IMR-90 (cell line): ENCODE measurements at regions not wholly inside any gene's neighbourhood (a gene's known extent, or its start where the extent isn't known, plus 50 kb on each side); places are given as distances from the start of the nearest gene placed in this dataset.
A peak's percentile ranks its signal among the peaks of the same experiment; 100 is the strongest.

Source experiments
- ATAC-seq: fragments of 200-7000 bp; cut with Tn5 transposase; 2 replicates; pipeline ENCODE4 v1.9.1; 2020; ENCODE audit warnings: low read depth, mild to moderate bottlenecking, moderate library complexity
- BruUV-seq: library from RNA; stranded (reverse); fragments of 400-500 nt; replicated peaks from 2 replicates; lab custom pipeline; 2021; lab: Mats Ljungman, UMichigan
- CTCF ChIA-PET: fragments of 300-600 bp; formaldehyde crosslinking; extraction: SDS; loops from one replicate; lab custom pipeline; 2021; ENCODE audit warnings: antibody characterized with exemption; lab: Yijun Ruan, JAX
- POLR2A ChIA-PET: fragments of 300-600 bp; sonication (Branson Sonifier 250); formaldehyde crosslinking; loops from one replicate; lab custom pipeline; 2022; ENCODE audit warnings: antibody characterized with exemption; ENCODE audit not compliant: unreplicated experiment; lab: Charles Lee
- DNase-seq: peaks from one replicate; pipeline ENCODE4 v3.0.0; 2013
- H2AFZ ChIP-seq: replicated peaks from 2 replicates; pipeline ENCODE3; 2013; ENCODE audit warnings: low read length, mild to moderate bottlenecking; ENCODE audit not compliant: poor library complexity
- H2AK5ac ChIP-seq: 2 replicates; pipeline ENCODE4 v1.6.1; 2013; ENCODE audit warnings: low read depth, low read length, inconsistent platforms
- H2AK9ac ChIP-seq: replicated peaks from 2 replicates; pipeline ENCODE3; 2013; ENCODE audit warnings: mild to moderate bottlenecking, low read depth, low read length, moderate library complexity; ENCODE audit not compliant: poor library complexity
- H2BK120ac ChIP-seq: 2 replicates; pipeline ENCODE4 v1.6.1; 2013; ENCODE audit warnings: low read depth, low read length, inconsistent platforms
- H2BK15ac ChIP-seq: 3 replicates; pipeline ENCODE4 v1.6.1; 2013; ENCODE audit warnings: low read depth, low read length, inconsistent platforms
- H2BK20ac ChIP-seq: 2 replicates; pipeline ENCODE4 v1.6.1; 2013; ENCODE audit warnings: low read depth, mild to moderate bottlenecking, inconsistent platforms, low read length, moderate library complexity
- H2BK5ac ChIP-seq: 2 replicates; pipeline ENCODE4 v1.6.1; 2013; ENCODE audit warnings: mild to moderate bottlenecking, low read depth, low read length, inconsistent platforms; ENCODE audit not compliant: poor library complexity, severe bottlenecking
- H3K14ac ChIP-seq: replicated peaks from 2 replicates; pipeline ENCODE4 v1.6.1; 2013; ENCODE audit warnings: low read depth, low read length, inconsistent platforms
- H3K18ac ChIP-seq: 2 replicates; pipeline ENCODE4 v1.6.1; 2013; ENCODE audit warnings: low read depth, low read length, control low read depth
- H3K23ac ChIP-seq: 2 replicates; pipeline ENCODE4 v1.6.1; 2013; ENCODE audit warnings: low read depth, low read length, inconsistent platforms
- H3K27ac ChIP-seq: 2 replicates; pipeline ENCODE4 v1.5.1; 2013; ENCODE audit warnings: mild to moderate bottlenecking, control low read depth, low read length; ENCODE audit not compliant: insufficient read depth
- H3K27me3 ChIP-seq: 2 replicates; pipeline ENCODE4 v1.6.1; 2013; ENCODE audit warnings: low read length; ENCODE audit not compliant: control insufficient read depth, insufficient read depth
- H3K36me3 ChIP-seq: 2 replicates; pipeline ENCODE4 v1.6.1; 2013; ENCODE audit warnings: low read length, mixed read lengths; ENCODE audit not compliant: control insufficient read depth, insufficient read depth
- H3K4ac ChIP-seq: 2 replicates; pipeline ENCODE4 v1.6.1; 2013; ENCODE audit warnings: low read depth, low read length, inconsistent platforms
- H3K4me1 ChIP-seq: 2 replicates; pipeline ENCODE4 v1.6.1; 2013; ENCODE audit warnings: low read length, mixed read lengths; ENCODE audit not compliant: control insufficient read depth, insufficient read depth
- H3K4me2 ChIP-seq: 2 replicates; pipeline ENCODE4 v1.6.1; 2013; ENCODE audit warnings: low read depth, mild to moderate bottlenecking, control low read depth, low read length, moderate library complexity
- H3K4me3 ChIP-seq: 2 replicates; pipeline ENCODE4 v1.5.1; 2013; ENCODE audit warnings: low read depth, mild to moderate bottlenecking, control low read depth, low read length, moderate library complexity; ENCODE audit not compliant: insufficient read depth
- H3K56ac ChIP-seq: 2 replicates; pipeline ENCODE4 v1.6.1; 2013; ENCODE audit warnings: low read length, inconsistent platforms; ENCODE audit not compliant: insufficient read depth; ENCODE audit errors: extremely low read depth
- H3K79me1 ChIP-seq, 2 experiments: 2 replicates each; pipeline ENCODE4 v1.6.1; 2013; ENCODE audit warnings: low read length in 2 of 2, inconsistent platforms in 1 of 2, low read depth in 1 of 2
- H3K9ac ChIP-seq: 2 replicates; pipeline ENCODE4 v1.6.1; 2013; ENCODE audit warnings: low read depth, low read length, control low read depth
- H3K9me1 ChIP-seq: 2 replicates; pipeline ENCODE4 v1.6.1; 2013; ENCODE audit warnings: low read length, inconsistent platforms; ENCODE audit not compliant: insufficient read depth
- H3K9me3 ChIP-seq: 2 replicates; pipeline ENCODE4 v1.6.1; 2013; ENCODE audit warnings: low read length; ENCODE audit not compliant: control insufficient read depth, insufficient read depth
- H4K20me1 ChIP-seq: 2 replicates; pipeline ENCODE4 v1.6.1; 2013; ENCODE audit warnings: low read length, inconsistent platforms; ENCODE audit not compliant: insufficient read depth
- H4K5ac ChIP-seq: 2 replicates; pipeline ENCODE4 v1.6.1; 2013; ENCODE audit warnings: mild to moderate bottlenecking, low read depth, low read length, control low read depth
- H4K8ac ChIP-seq, 2 experiments: 2 replicates each; pipeline ENCODE4 v1.6.1; 2013; ENCODE audit warnings: low read depth in 2 of 2, low read length in 2 of 2, control low read depth in 1 of 2, inconsistent platforms in 1 of 2
- H4K91ac ChIP-seq: 2 replicates; pipeline ENCODE4 v1.6.1; 2013; ENCODE audit warnings: low read depth, low read length, inconsistent platforms; ENCODE audit not compliant: insufficient read depth
- CEBPB ChIP-seq: IDR thresholded peaks from 2 replicates; pipeline ENCODE4 v1.6.1; 2012; ENCODE audit warnings: low read depth, low read length, improper control_type of control experiment
- MAFK ChIP-seq: IDR thresholded peaks from 2 replicates; pipeline ENCODE4 v1.6.1; 2012; ENCODE audit warnings: low read depth, low read length, improper control_type of control experiment
- SMC3 ChIP-seq: fragments of 150-350 bp; IDR thresholded peaks from 2 replicates; pipeline ENCODE4 v1.6.1; 2016; ENCODE audit warnings: low read depth, mild to moderate bottlenecking, antibody characterized with exemption, low read length, moderate library complexity
- WGBS, 2 experiments: methylation state at CpG; one replicate each; pipeline versions ENCODE4 v1.1.5 to v1.1.7; 2013; ENCODE audit warnings: missing lambda C conversion rate in 2 of 2; ENCODE audit not compliant: insufficient read length in 1 of 2; ENCODE audit errors: extremely low coverage in 2 of 2; 5-methylcytosine and 5-hydroxymethylcytosine counted together
- dilution Hi-C: fragments of 300-500 bp; cut with HindIII; formaldehyde crosslinking; loops from one replicate; pipeline ENCODE4 v1.14.3; 2018; ENCODE audit warnings: low sequenced_read_pairs; ENCODE audit not compliant: unreplicated experiment
- in situ Hi-C: fragments of 300-500 bp; cut with MboI; formaldehyde crosslinking; loops from 3 replicates; pipeline ENCODE4 v1.14.3; 2019; ENCODE audit warnings: low sequenced_read_pairs, inconsistent platforms, mixed read lengths
- intact Hi-C: fragments of 100-400 bp; cut with micrococcal nuclease; formaldehyde crosslinking; loops from 2 replicates; pipeline ENCODE4 v1.10.0; 2022

DNA sequence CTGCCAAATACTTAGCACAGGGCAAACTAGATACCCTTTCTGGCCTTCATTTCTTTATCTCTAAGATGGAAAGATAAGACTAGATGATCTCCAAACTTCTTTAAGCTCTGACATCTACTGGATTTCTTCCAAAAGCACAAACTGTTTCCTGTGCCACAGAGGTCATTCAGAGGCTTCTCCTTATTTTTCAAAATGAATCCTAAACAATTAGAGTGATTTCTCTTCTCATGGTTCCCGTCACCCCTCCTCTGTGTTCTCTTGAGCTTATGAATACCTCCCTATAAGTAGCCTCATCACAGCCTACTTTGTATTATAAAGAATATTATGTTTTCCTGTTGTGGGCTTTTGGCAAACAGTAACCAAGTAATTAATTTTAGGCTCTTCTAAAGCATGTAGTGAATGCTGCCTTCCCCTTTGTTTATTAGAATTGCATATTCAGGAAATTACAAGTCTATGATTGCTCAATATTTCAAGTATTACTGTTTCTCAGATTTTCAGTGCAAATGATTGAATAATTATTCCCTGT, 179.5 kb downstream of the REEP3 start:
- peak; percentile 39 for ATAC-seq
- intact Hi-C loops, result loop anchor here (2.0 kb wide), 1 partner anchor 70 kb away; no protein-coding TSS in a partner anchor
- H4K91ac ChIP-seq, result 0 out of 2 replicates have a peak overlapping the region, but pooled peaks have one; percentile 4
- peak overlapping the region; percentile 77; the same call in 1 of the 2 replicates for H2BK20ac ChIP-seq
- in situ Hi-C loops, result no loop called here
- H3K9ac ChIP-seq, result no peak overlapping the region
- ChIA-PET CTCF (interaction anchor here (1.5 kb wide), 1 partner anchor 534 kb away, joined by 5 read pairs; no protein-coding TSS in a partner anchor), POLR2A (interaction anchor here (0.5 kb wide), 1 partner anchor 521 kb away, joined by 3 read pairs; no protein-coding TSS in a partner anchor)
- H2BK120ac ChIP-seq, result peak overlapping the region; percentile 88
- BruUV-seq, result no TSS peak
- peak overlapping the region; percentile 72 for H3K56ac ChIP-seq
- peak overlapping the region; percentile 23; the same call in 1 of the 2 replicates for H3K14ac ChIP-seq
- WGBS, 2 experiments, result no CpG with 5 or more reads among the region's 1 CpG
- peak overlapping the region; percentile 44; the same call in 1 of the 2 replicates for H3K4ac ChIP-seq
- H4K8ac ChIP-seq, result peak overlapping the region; percentile 6 to 81; a peak in 3 of 4 replicates
- H2AFZ ChIP-seq, result no peak overlapping the region
- H3K27me3 ChIP-seq, result no peaks in the 10 kb centered on the region
- H4K5ac ChIP-seq, result peak overlapping the region; percentile 57; the same call in 1 of the 2 replicates
- H2AK9ac ChIP-seq, result no peak overlapping the region
- H3K18ac ChIP-seq, result peak overlapping the region; percentile 69; the same call in 1 of the 2 replicates
- H2BK5ac ChIP-seq, result peak overlapping the region; percentile 93
- no peaks in the 10 kb centered on the region for H3K79me1 ChIP-seq
- dilution Hi-C loops, result loop anchor here (25.0 kb wide), 1 partner anchor 538 kb away; no protein-coding TSS in a partner anchor
- H3K23ac ChIP-seq, result peak overlapping the region; percentile 51; the same call in 1 of the 2 replicates
- H2BK15ac ChIP-seq, result 0 out of 3 replicates have a peak overlapping the region, but pooled peaks have one; percentile 21
- H4K20me1 ChIP-seq, result no peaks in the 10 kb centered on the region
- H3K4me3 ChIP-seq, result no peak overlapping the region
- peak overlapping the region; percentile 77 for H3K4me2 ChIP-seq
- no peak overlapping the region for H2AK5ac ChIP-seq
- peaks cover 7% of the 10 kb centered on the region for H3K9me1 ChIP-seq
- H3K9me3 ChIP-seq, result no peaks in the 10 kb centered on the region
- DNase-seq, result peak; percentile 67
- TF ChIP-seq SMC3, result no peak
- TF ChIP-seq CEBPB, result peak; percentile 98
- 0 out of 2 replicates have a peak, but pooled peaks have one; percentile 20 for TF ChIP-seq MAFK
- peak overlapping the region; percentile 7; the same call in 1 of the 2 replicates for H3K27ac ChIP-seq
- H3K36me3 ChIP-seq, result no peaks in the 10 kb centered on the region
- peaks cover 6% of the 10 kb centered on the region for H3K4me1 ChIP-seq
